Ecto neural progenitor cell (in vitro differentiated cells): ENCODE measurements at regions not wholly inside any gene's neighbourhood (a gene's known extent, or its start where the extent isn't known, plus 50 kb on each side); places are given as distances from the start of the nearest gene placed in this dataset.
A peak's percentile ranks its signal among the peaks of the same experiment; 100 is the strongest.
"Not testable (repeated sequence)": the region's sequence is repeated elsewhere in the genome, so short reads cannot be mapped to it uniquely, and the experiment has no call there.

Experiments
- DNase-seq: peaks from one replicate; pipeline ENCODE4 v3.0.0-alpha.2; 2018; ENCODE audit warnings: low spot score

DNA sequence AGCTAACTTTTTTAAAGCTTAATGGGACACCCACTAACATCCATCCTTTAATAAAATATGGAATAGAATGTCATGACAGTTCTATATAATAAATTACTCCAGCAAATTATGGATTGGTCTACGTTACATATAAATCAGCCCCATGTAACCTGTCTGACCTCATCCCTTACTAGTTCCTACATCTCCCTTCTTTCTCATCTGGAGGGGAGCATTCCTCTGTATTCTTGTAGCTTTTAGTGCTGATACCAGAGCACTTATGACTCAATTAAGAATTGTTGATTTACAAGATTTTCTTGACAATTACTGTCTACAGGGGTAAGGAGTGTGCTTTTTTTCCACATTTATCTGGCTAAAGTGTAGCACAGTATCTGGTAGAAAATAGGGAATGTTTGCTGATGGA is 523.7 kb downstream of the FAM181B start:
- no peak for DNase-seq

DNA sequence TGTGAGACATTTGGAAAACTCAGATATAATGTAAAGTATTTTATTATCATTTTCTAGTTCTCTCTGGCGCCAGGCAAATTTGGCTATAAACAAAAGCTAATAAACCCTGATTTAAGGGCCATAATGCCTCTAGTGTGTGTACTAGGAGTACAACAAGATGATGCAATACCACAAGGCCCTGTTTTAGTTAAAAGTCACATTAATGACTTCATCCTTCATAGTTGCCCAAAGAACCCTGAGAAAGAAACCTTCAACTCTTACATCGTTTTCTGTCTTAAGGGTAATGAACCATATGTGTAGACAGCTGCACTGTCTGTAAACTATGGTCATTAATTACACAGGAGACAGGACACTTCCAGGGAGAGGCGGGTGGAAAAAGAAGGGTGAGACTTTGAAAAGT is 538.4 kb downstream of the FAM181B start:
- DNase-seq: no peak

DNA sequence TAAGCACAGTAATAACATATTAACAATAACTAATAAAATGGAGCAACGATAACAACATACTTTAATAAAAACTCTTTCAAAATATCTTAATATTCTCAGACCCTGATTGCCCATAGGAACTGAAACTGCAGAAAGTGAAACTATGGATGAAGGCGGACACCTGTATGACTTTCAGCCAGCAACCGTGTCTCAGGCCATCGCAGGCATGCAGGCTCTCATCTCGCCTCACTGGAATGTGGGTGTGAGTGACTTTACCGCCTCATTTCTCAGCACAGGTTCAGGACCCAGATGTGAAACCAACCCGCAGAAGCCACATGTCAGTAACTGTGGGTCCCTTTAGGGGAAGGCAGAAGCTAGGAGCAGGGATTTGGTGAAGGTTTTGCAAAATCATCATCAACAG is 539.1 kb downstream of the FAM181B start:
- DNase-seq: no peak

DNA sequence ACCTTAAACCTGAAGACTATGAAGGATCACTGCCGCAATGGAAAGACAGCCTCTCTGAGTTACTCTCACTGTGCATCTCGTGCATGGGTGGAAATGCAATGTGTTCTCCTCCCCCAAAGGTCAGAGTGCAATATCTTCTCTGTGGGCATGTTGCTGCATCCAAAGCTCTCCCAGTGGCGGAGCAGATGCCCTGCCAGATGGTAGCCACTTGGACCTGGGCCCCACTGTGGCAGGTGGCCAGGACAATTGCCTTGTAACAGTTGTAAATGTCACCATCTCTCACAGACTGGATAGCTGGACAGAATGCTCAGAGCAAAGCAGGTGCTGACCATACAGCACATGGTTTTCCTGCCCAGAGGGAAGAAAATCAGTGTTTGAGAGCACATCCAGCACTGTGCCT is 542.0 kb downstream of the FAM181B start:
- no peak for DNase-seq

DNA sequence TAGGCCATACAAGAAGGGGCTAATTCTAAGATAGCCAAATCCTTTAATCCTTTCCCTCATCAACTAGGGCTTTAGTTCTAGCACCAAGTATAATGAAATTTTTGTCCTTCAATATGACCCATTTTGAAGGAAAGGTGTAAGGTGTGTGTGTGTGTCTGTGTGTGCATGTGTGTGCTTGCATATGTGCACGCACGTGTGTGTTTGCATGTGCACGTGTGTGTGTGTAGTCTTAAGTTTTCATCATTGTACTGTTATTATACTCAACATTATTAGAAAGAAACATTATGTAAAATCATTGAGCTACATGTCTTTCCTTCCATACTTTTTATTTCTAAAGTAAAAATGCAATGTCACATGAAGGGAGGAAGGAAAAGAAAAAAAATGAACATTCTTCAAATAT is 547.7 kb downstream of the FAM181B start:
- DNase-seq: no peak

DNA sequence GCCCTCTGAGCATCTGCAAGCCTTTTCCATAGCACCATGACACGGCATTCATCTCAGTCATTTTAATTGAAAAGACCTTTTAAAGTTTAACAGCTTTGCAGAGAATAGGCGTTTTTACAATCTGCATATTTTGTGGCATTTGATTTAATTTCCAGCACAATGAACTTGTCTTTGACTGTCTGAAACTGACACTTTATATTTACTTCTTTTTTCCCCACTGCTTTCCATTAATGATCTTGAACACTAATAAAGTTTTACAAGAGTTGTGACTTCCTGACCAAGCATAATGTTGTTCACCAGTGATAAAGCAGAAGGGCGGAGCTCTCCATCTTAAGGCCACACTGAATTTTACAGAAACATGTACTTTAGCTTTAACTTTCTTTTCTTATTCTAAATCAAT is 548.7 kb downstream of the FAM181B start:
- DNase-seq: no peak

DNA sequence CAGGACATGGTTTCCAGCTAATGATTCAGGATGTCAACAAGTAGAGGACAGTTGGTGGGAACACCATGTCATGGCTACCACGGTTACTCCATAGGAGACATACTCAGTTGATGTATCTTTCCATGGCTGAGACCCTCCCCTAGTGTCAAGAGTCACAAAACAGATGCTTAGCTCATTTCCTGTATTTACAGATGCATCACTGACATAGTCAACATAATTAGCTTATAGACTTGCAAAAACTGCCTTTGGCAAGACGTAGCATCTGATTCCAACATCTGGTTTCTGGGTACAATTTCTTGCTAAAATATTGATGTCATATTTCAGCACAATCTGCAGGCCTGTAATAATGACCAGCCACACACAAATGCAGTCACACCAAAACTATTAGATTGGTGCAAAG is 550.3 kb downstream of the FAM181B start:
- DNase-seq: no peak

DNA sequence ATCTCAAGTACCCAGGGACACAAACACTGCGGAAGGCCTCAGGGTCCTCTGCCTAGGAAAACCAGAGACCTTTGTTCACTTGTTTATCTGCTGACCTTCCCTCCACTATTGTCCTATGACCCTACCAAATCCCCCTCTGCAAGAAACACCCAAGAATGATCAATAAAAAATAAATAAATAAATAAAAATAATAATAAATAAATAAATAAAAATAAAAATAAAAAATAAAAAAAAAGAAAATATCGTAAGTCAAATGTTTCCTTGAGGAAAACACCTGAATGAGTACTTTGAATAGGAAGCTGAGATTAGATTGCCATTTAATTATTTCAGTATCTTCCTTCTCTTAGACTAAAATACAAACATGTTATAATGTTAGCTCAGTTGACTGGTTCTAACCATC is 551.0 kb downstream of the FAM181B start:
- not testable (repeated sequence) for DNase-seq

DNA sequence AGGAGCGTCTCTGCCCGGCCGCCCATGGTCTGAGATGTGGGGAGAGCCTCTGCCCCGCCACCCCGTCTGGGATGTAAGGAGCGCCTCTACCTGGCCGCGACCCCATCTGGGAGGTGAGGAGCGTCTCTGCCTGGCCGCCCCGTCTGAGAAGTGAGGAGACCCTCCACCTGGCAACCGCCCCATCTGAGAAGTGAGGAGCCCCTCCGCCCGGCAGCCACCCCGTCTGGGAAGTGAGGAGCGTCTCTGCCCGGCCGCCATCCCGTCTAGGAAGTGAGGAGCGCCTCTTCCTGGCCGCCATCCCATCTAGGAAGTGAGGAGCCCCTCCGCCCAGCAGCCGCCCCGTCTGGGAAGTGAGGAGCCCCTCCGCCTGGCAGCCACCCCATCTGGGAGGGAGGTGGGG is 551.9 kb downstream of the FAM181B start:
- DNase-seq: not testable (repeated sequence)

DNA sequence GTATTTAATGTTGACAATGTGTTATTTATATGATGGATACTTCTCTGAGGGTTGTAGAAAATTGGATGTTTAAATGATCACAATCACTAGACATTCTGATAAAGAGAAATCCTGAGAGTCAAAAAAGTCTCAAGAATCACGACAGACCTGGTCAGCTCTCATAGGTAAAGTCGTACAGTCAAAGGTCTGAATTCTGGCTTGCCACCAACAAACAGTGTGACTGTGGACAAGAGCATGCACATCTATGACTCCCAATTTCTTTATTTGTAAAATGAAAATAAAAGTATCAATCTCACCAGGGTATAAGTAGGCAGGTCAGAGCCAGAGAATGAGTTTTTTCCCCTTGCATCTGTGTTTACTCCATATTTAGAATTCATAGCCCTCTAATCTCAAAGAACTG is 556.7 kb downstream of the FAM181B start:
- no peak for DNase-seq

DNA sequence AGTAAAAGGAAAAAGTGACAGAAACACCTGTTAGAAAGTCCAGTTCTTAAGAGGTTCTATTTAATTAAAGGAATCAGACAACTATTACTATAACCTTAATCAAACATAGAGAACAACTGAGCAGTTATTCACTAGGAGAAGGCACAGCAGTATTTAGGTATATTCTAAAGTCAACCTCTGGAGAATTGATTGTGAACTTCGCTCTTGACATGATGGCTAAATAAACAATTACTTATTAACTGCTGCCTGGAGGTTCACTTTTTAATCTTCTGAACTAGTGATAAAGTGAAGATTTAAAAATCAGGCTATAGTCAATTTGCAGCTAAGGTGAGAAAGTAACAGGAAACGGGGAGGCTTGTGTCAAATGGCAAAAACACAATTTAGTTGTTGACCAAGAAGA is 557.3 kb downstream of the FAM181B start:
- no peak for DNase-seq

DNA sequence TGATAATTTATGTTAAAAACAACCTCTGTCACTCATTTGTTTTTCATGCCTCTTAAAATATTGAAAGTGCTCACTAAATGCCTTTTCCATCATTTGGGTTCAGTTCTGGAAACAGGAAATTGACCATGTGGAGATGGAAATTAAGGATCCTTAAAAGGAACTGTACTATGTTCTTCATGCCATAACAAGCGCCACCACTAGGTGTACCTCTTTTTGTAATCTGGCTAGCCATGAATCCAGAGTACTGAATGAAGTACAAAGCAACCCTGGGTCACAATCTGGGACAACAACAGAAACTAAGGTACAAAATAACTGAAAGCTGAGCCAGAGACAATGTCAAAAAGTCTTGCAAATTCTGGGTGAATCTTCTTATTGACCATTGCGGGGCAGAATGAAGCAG is 559.1 kb downstream of the FAM181B start:
- no peak for DNase-seq

DNA sequence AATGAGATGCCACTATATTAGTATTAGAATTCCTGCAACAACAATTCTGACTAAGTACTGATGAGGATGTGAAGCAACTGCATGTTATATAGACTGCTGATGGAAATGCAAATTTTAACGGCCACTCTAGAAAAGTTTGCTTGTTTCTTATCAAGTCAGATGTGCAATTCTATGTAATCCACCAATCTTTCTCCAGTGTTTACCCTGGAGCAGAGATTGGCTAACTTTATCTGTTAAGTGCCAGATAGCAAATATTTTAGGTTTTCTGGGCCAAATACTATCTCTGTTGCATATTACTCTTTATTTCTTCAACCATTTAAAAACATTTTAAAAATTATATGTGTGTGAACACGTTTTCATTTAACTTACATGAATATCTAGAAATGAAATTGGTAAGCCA is 586.9 kb downstream of the FAM181B start:
- no peak for DNase-seq

DNA sequence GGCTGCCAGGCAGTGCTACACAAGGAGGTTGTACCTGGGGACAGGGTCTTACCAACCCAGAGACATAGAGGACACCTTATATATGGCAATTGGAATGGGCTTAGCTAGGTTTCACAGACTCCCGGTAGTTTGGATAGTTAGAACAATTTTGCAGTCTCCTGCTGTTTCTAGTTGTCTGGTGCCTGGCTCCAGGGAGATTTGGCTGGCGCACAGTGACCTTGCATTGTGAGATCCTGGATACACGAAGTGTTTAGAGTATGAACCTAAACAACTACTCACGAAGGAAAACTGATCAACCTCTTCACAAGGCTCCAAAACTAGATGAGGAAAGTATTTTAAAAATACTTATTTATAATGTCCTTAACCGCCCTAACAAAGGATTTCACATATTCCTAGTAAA is 614.7 kb downstream of the FAM181B start:
- no peak for DNase-seq

DNA sequence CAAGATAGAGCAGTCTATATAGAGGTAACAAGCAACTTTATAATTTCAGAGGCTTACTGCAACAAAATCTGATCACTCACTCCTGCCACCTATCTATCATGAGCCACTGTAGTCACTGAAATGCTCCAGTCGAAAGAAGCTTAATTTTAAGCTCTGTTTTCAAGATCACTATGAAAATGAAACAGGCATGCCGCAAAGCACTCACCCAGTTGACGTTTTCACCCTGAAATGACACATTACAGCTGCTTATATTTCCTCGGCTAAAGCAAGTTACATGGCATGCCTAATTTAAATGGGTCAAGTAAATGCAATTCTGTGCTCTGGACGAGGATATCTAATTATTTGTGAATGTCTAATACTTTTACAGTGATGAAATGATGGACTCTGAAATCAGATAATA is 616.3 kb downstream of the FAM181B start:
- DNase-seq: no peak

DNA sequence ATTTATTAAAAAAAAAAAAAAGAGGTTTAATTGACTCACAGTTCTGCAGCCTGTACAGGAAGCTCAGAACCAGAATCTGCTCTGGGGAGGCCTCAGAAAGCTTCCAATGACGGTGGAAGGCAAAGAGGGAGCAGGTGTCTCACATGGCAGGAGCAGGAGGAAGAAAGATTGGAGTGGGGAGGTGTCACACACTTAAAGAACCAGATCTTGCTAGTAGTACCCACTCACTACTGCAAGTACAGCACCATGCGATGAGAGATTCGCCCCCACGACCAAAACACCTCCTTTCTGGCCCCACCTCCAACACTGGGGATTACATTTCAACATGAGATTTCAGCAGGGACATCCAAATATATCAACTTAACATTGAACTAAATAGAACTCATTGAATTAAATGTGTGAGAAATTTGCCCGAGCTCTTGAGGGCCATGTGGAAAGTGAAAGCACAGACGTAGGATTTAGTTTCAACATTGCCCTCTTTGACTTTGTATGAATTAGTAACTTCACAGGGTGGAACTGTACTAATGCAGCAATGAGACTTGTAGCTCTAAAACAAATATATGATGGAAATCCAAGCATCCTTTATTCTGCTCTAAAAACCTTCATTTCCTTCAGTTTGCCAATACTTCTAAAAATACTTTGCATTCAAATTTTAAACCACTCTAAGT is 628.2 kb downstream of the FAM181B start:
- no peak for DNase-seq

DNA sequence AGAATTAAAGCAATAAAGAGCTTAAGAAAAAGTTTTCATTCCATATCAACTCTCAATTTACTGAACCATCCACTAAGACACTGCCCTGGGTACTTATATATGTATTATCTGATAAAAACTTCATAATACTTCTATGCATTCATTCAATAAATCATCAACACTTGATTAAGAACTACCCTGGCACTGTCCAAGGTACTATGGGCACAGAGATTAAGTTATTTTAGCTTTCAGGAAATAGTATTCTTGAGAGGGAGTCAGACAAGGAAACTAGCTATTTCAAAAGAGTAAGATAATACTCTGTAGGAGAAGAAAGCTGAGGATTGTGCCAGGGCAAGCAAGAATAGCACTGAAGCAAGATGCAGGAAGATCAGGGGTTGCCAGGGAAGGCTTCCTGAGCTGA is 640.8 kb downstream of the FAM181B start:
- DNase-seq: no peak

DNA sequence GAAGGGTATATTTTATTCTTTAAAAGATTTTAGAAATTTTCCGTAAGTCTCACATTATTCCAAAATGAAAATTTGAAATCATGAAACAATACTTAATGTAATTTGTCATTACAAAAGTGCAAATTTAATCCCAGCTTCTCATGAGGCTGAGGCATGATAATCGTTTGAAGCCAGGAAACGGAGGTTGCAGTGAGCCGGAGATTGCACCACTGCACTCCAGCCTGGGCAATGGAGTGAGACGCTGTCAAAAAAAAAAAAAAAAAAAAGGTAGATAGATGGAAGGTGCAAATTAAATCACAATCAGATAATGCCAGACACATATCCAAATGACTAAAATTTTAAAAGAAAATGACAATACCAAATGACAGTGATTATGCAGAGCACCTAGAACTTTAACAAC is 644.2 kb downstream of the FAM181B start:
- no peak for DNase-seq

DNA sequence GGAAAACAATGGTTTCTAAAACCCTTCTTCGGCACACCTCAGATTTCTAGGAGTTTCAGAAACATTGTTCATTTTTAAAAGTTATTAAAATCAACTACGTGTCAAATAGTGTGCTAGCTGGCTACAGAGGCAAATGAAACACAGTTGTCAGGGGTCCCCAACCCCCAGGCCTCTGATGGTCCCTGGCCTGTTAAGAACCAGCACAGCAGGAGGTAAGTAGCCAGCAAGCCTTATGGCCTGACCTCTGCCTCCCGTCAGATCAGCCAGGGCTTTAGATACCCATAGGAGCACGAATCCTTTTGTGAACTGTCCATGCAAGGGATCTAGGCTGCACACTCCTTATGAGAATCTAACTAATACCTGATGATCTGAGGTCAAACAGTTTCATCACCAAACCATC is 648.2 kb downstream of the FAM181B start:
- peak; percentile 51 for DNase-seq

DNA sequence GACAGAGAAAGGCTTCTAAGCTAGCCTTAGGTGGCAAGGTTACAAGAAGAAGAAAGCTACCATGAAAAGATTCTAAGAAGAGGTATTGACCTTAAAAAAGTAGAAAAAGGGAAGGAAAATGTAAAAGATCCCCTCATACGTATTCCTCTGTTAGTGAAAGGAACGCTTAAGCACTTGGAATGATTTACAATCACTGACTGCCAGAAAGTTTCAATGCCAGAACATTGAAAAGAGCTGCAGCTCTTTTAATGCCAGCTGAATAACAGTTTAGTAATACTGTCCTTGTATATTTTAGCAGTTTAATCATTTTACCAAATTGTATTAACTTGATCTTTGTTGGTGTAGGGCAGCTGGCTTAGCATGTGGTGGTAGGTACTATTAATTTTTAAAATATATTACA is 650.7 kb downstream of the FAM181B start:
- no peak for DNase-seq

DNA sequence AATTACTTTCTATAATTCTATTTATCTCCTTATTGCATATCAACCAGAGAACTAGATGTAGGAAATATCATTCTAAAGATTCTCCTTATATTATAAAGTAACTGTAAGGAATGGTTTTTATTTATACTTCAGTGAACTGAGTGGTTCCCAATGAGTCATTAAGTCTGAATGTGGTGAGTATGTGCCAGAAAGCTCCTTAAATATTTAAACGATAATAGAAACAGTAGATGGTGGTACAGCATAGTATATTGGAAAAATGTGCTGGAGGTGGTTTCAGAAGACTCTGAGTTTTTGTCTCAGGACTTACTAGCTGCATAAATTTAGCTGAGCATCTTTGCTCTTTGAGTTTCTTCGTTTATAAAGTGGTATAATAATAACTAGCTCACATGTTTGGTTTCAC is 653.5 kb downstream of the FAM181B start:
- no peak for DNase-seq

DNA sequence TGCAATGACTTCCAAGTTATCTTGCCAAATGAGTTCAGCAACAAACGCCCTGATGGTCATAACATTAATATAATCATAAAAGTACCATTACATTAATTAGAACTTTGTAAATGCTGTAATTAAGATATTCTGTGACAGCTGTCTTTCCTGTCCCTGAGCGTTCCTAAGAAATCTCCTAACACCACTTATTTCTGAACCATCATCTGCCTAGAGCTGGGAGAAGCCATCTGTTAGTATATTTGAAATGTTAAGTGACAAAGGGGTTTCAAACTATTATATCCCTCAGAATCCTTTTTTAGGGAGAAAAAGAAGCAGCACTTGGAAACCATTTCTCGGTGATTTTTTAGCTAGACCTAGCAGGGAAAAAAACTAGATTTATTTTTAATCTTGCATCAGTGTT is 657.5 kb downstream of the FAM181B start:
- DNase-seq: no peak

DNA sequence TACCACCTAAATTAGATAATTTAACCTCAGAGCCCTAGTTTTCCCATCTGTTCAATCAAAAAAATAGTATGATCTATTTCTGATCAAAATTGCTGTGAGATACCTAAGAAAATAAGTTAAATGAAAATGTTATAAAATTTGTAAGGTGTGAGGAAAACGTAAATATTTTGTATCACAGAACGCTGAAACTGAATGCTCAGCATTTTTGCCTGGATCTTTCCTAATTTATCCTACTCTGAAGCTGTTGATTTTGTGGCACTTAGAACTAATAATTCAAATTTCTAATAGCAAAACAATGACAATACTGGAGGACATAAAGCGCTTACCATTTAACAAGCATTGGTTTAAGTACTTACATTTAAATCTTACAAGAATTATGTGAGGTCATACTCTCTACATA is 674.2 kb downstream of the FAM181B start:
- no peak for DNase-seq

DNA sequence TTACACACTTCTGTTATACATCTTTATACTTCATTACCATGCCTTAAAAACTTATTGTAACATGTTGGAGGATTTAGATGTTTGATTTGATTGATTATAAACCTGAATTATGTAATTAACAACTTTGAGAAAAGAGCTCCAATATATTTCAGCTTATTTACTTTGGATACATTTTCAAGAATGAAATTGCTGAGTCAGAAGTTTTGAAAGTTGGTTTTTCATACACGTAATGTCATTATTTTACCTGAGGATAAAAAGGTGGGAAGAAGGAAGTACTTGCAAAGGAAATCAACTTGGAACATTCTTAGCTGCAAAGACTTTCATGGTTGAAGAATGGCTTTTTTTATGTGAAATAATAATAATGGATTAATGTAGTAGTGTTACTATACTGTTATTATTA is 677.2 kb downstream of the FAM181B start:
- no peak for DNase-seq

DNA sequence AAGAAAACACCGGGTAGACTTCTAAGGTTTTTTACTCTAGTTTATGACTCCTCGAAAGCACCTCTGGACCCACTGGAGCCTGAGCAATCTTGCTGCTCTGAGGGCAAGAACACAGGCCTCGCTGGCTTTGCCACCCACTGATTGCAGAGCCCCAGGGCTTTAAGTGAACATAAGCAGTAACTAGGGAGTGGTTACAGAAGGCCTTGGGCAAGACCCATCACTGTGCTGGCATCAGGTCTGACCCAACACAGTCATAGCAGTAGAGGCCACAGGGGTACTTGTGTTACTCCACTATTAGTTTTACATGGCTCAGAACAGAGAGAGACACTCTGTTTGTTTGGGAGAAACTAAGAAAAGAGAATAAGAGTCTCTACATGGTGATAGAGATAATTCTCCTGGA is 684.5 kb downstream of the FAM181B start:
- no peak for DNase-seq
